ENCODE measurements at regions not wholly inside any gene's neighbourhood (a gene's known extent, or its start where the extent isn't known, plus 50 kb on each side); places are given as distances from the start of the nearest gene placed in this dataset.

GRCh38 chr1:87927391-87928280, 599.0 kb downstream of the LMO4 start (continued):
- TF ChIP-seq CBX5 (IDR thresholded peaks at IDR 0.05; ENCODE audit: low read depth) = no peak
- no peak for TF ChIP-seq PAX5 (IDR thresholded peaks at IDR 0.05; ENCODE audit: borderline replicate concordance, low read depth, low read length)

- in situ Hi-C loops (cut with MboI) = no loop called here
These were observed 599.9 kb downstream of the LMO4 start for GRCh38 chr1:87928623-87929022.

DNA sequence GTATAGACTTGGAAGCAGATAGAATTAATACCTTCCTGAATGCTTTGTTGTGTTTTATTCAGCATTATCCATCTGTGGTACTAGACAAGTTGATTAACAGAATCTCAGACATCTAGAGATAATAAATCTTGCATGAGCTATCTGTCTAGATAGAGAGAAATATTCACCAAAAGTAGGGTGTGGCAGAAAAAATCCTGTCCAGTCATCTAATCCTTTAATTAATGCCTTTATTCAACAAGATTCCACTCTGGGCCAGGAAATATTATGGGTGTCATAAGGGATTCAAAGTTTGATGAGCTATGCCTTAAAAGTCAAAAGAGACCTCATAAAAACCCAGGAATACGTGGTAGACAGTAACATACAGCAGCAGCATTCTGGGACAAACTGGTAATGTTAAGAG, 601.2 kb downstream of the LMO4 start:
- no peak overlapping the region for H2AFZ ChIP-seq (ENCODE audit: control insufficient read depth, low read depth, low read length)
- no peaks in the 10 kb centered on the region for H3K4me1 ChIP-seq (ENCODE audit: control insufficient read depth, insufficient read depth, low read length)
- intact Hi-C loops (cut with micrococcal nuclease; ENCODE audit: unreplicated experiment) (no loop called here), in situ Hi-C loops (cut with MboI) (no loop called here)
- H3K4me2 ChIP-seq (ENCODE audit: control insufficient read depth, insufficient read depth) = no peak overlapping the region
- RAD21 ChIA-PET (ENCODE audit: unreplicated experiment) = no interaction called here
- SMC1A ChIA-PET (ENCODE audit: uncharacterized antibody, unreplicated experiment) = no interaction called here
- no peak overlapping the region for H3K27ac ChIP-seq (ENCODE audit: control insufficient read depth, insufficient read depth)
- no peak for DNase-seq (ENCODE audit: low read depth, low spot score)
- no peaks in the 10 kb centered on the region for H3K9me3 ChIP-seq (replicated peaks; ENCODE audit: control insufficient read depth, insufficient read depth, low read length)
- POLR2A ChIA-PET = no interaction called here
- no peaks in the 10 kb centered on the region for H3K36me3 ChIP-seq (ENCODE audit: control insufficient read depth in 2 of 2, insufficient read depth in 2 of 2, low read length in 1 of 2)
- no peak for FAIRE-seq
- CTCF ChIA-PET = no interaction called here
- H3K9ac ChIP-seq (ENCODE audit: control insufficient read depth, insufficient read depth, low read length) = no peak overlapping the region
- no peaks in the 10 kb centered on the region for H3K27me3 ChIP-seq (replicated peaks in 1 of 2; ENCODE audit: control insufficient read depth in 2 of 2, insufficient read depth in 2 of 2, low read length in 1 of 2)
- H3K4me3 ChIP-seq = no peak overlapping the region
- no peaks in the 10 kb centered on the region for H3K79me2 ChIP-seq (ENCODE audit: control insufficient read depth, insufficient read depth, low read length)
- no TSS peak for BruUV-seq (replicated peaks)
- ATAC-seq = no peak
- WGBS (ENCODE audit: insufficient coverage, insufficient replicate concordance, low lambda C conversion rate, missing lambda C conversion rate) = 0% methylated on average over 1 of the region's 1 CpG
- H4K20me1 ChIP-seq (ENCODE audit: control insufficient read depth, insufficient read depth) = no peaks in the 10 kb centered on the region
- TF ChIP-seq TCF12 (IDR thresholded peaks at IDR 0.05; ENCODE audit: low read depth, low read length) (no peak), NFXL1 (IDR thresholded peaks at IDR 0.05; ENCODE audit: borderline replicate concordance) (no peak), RBBP5 (conservative IDR thresholded peaks at IDR 0.05) (no peak), ZNF24 (IDR thresholded peaks at IDR 0.05) (no peak), SREBF1 (IDR thresholded peaks at IDR 0.05; ENCODE audit: low read length) (no peak), ZZZ3 (IDR thresholded peaks at IDR 0.05; ENCODE audit: control insufficient read depth, insufficient read length, low read depth) (no peak), ZNF384 (IDR thresholded peaks at IDR 0.05; ENCODE audit: borderline replicate concordance, low read depth, low read length) (no peak), IRF4 (IDR thresholded peaks at IDR 0.05; ENCODE audit: low read depth, low read length) (no peak)
- TF ChIP-seq, protein P1, sequence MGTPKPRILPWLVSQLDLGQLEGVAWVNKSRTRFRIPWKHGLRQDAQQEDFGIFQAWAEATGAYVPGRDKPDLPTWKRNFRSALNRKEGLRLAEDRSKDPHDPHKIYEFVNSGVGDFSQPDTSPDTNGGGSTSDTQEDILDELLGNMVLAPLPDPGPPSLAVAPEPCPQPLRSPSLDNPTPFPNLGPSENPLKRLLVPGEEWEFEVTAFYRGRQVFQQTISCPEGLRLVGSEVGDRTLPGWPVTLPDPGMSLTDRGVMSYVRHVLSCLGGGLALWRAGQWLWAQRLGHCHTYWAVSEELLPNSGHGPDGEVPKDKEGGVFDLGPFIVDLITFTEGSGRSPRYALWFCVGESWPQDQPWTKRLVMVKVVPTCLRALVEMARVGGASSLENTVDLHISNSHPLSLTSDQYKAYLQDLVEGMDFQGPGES (IDR thresholded peaks at IDR 0.05) = no peak
- TF ChIP-seq, protein P2, sequence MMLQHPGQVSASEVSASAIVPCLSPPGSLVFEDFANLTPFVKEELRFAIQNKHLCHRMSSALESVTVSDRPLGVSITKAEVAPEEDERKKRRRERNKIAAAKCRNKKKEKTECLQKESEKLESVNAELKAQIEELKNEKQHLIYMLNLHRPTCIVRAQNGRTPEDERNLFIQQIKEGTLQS (IDR thresholded peaks at IDR 0.05; ENCODE audit: borderline replicate concordance, extremely low read depth, low read depth, low read length) = no peak
- TF ChIP-seq, protein P3, sequence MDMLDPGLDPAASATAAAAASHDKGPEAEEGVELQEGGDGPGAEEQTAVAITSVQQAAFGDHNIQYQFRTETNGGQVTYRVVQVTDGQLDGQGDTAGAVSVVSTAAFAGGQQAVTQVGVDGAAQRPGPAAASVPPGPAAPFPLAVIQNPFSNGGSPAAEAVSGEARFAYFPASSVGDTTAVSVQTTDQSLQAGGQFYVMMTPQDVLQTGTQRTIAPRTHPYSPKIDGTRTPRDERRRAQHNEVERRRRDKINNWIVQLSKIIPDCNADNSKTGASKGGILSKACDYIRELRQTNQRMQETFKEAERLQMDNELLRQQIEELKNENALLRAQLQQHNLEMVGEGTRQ (IDR thresholded peaks at IDR 0.05; ENCODE audit: borderline replicate concordance, low read depth, low read length) = no peak

More at GRCh38 chr1:87928623-87929022, 599.9 kb downstream of the LMO4 start:
- H4K20me1 ChIP-seq (ENCODE audit: control insufficient read depth, insufficient read depth) = no peaks in the 10 kb centered on the region
- no peaks in the 10 kb centered on the region for H3K4me1 ChIP-seq (ENCODE audit: control insufficient read depth, insufficient read depth, low read length)
- H3K9ac ChIP-seq (ENCODE audit: control insufficient read depth, insufficient read depth, low read length) = no peak overlapping the region
- SMC1A ChIA-PET (ENCODE audit: uncharacterized antibody, unreplicated experiment) = interaction anchor here (0.6 to 1.3 kb wide), 3 partner anchors 9 to 537 kb away, joined by 3 to 5 read pairs (median 3); no protein-coding TSS in a partner anchor
- H3K9me3 ChIP-seq (replicated peaks; ENCODE audit: control insufficient read depth, insufficient read depth, low read length) = no peaks in the 10 kb centered on the region
- DNase-seq (ENCODE audit: low read depth, low spot score) (no peak), FAIRE-seq (no peak), ATAC-seq (no peak)
- no peaks in the 10 kb centered on the region for H3K36me3 ChIP-seq (ENCODE audit: control insufficient read depth in 2 of 2, insufficient read depth in 2 of 2, low read length in 1 of 2)
- no peaks in the 10 kb centered on the region for H3K79me2 ChIP-seq (ENCODE audit: control insufficient read depth, insufficient read depth, low read length)
- H2AFZ ChIP-seq (ENCODE audit: control insufficient read depth, low read depth, low read length) = no peak overlapping the region
- H3K27me3 ChIP-seq (replicated peaks in 1 of 2; ENCODE audit: control insufficient read depth in 2 of 2, insufficient read depth in 2 of 2, low read length in 1 of 2) = no peaks in the 10 kb centered on the region
- RAD21 ChIA-PET (ENCODE audit: unreplicated experiment) = no interaction called here
- no TSS peak for BruUV-seq (replicated peaks)
- TF ChIP-seq IRF4 (IDR thresholded peaks at IDR 0.05; ENCODE audit: low read depth, low read length) = no peak
- H3K27ac ChIP-seq (ENCODE audit: control insufficient read depth, insufficient read depth) = no peak overlapping the region
- POLR2A ChIA-PET = no interaction called here
- CTCF ChIA-PET = interaction anchor here (1.1 kb wide), 1 partner anchor 187 kb away, joined by 3 read pairs; no protein-coding TSS in a partner anchor
- no peak overlapping the region for H3K4me3 ChIP-seq
- intact Hi-C loops (cut with micrococcal nuclease; ENCODE audit: unreplicated experiment) = no loop called here
- H3K4me2 ChIP-seq (ENCODE audit: control insufficient read depth, insufficient read depth) = no peak overlapping the region
- 47% methylated on average over 1 of the region's 1 CpG for WGBS (ENCODE audit: insufficient coverage, insufficient replicate concordance, low lambda C conversion rate, missing lambda C conversion rate)

All from GM12878 (cell line).